NCI-H1105 (cell line): ENCODE measurements at regions not wholly inside any gene's neighbourhood (a gene's known extent, or its start where the extent isn't known, plus 50 kb on each side); places are given as distances from the start of the nearest gene placed in this dataset.

Source experiments
- DNase-seq: peaks from one replicate; lab custom pipeline; 2025; lab: John Stamatoyannopoulos, UW

GRCh38 chr10:83871187-83872081, 267.9 kb upstream of the GHITM start:
- DNase-seq = peak; percentile 49

- no peak for DNase-seq
Observed at GRCh38 chr10:83880252-83880791, 259.0 kb upstream of the GHITM start.

- peak; percentile 17 for DNase-seq
Observed at GRCh38 chr10:83881661-83882060, 257.6 kb upstream of the GHITM start.

- DNase-seq = peak; percentile 2
Observed at GRCh38 chr10:83886871-83887270, 252.4 kb upstream of the GHITM start.

- DNase-seq = no peak
Observed at GRCh38 chr10:83892737-83893136, 246.6 kb upstream of the GHITM start.

- no peak for DNase-seq
Observed at GRCh38 chr10:83896219-83896618, 243.1 kb upstream of the GHITM start.

- no peak for DNase-seq
Observed at GRCh38 chr10:83897626-83898025, 241.7 kb upstream of the GHITM start.

GRCh38 chr10:83908506-83908905, 230.8 kb upstream of the GHITM start:
- DNase-seq = no peak

GRCh38 chr10:83909001-83909400, 230.3 kb upstream of the GHITM start:
- DNase-seq = no peak

GRCh38 chr10:83915801-83916200, 223.5 kb upstream of the GHITM start:
- DNase-seq = no peak

GRCh38 chr10:83917537-83918506, 221.5 kb upstream of the GHITM start:
- DNase-seq = no peak

GRCh38 chr10:83919187-83919586, 220.1 kb upstream of the GHITM start:
- no peak for DNase-seq

GRCh38 chr10:83921984-83922860, 217.1 kb upstream of the GHITM start:
- DNase-seq = no peak

- no peak for DNase-seq
Observed at GRCh38 chr10:83925133-83925532, 214.2 kb upstream of the GHITM start.

GRCh38 chr10:83926606-83927005, 212.7 kb upstream of the GHITM start:
- no peak for DNase-seq

- DNase-seq = no peak
Observed at GRCh38 chr10:83927166-83927565, 212.1 kb upstream of the GHITM start.

GRCh38 chr10:83929399-83929798, 209.9 kb upstream of the GHITM start:
- DNase-seq = no peak

GRCh38 chr10:83931669-83932068, 207.6 kb upstream of the GHITM start:
- no peak for DNase-seq

GRCh38 chr10:83932245-83932644, 207.1 kb upstream of the GHITM start:
- no peak for DNase-seq

- DNase-seq = no peak
Observed at GRCh38 chr10:83934062-83934461, 205.2 kb upstream of the GHITM start.

- DNase-seq = no peak
Observed at GRCh38 chr10:83934641-83935338, 204.5 kb upstream of the GHITM start.
